ENCODE measurements at regions not wholly inside any gene's neighbourhood (a gene's known extent, or its start where the extent isn't known, plus 50 kb on each side); places are given as distances from the start of the nearest gene placed in this dataset.

- TF ChIP-seq YY1 (IDR thresholded peaks at IDR 0.05; ENCODE audit: insufficient read depth, insufficient read length) (no peak), ZNF274 (IDR thresholded peaks at IDR 0.05; ENCODE audit: low read depth, low read length) (no peak), SUZ12 (IDR thresholded peaks at IDR 0.05; ENCODE audit: extremely low read depth, insufficient read depth, insufficient read length) (no peak)
Observed at GRCh38 chr13:37981932-37982331, 112.4 kb upstream of the TRPC4 start.
